ENCODE measurements at regions not wholly inside any gene's neighbourhood (a gene's known extent, or its start where the extent isn't known, plus 50 kb on each side); places are given as distances from the start of the nearest gene placed in this dataset.

- no peak overlapping the region for H3K27ac ChIP-seq (ENCODE audit: low read length)
- no peaks in the 10 kb centered on the region for H3K4me1 ChIP-seq (ENCODE audit: control insufficient read depth, insufficient read depth, low read length)
- no peak overlapping the region for H3K4me3 ChIP-seq (ENCODE audit: low read depth in 2 of 2, low read length in 2 of 2)
- H3K36me3 ChIP-seq (ENCODE audit: control insufficient read depth, insufficient read depth, low read length): no peaks in the 10 kb centered on the region
- CTCF ChIA-PET: no interaction called here
- no TSS peak for BruUV-seq (replicated peaks)
- ATAC-seq (no peak), DNase-seq (ENCODE audit: low read depth, low spot score) (no peak)
- POLR2A ChIA-PET: no interaction called here
- intact Hi-C loops (cut with micrococcal nuclease; ENCODE audit: unreplicated experiment) (no loop called here), in situ Hi-C loops (cut with HindIII; ENCODE audit: low pct_unique_long_range_greater_than_20kb, low sequenced_read_pairs) (no loop called here)
- H3K9me3 ChIP-seq (ENCODE audit: control insufficient read depth, insufficient read depth, low read depth, low read length): no peaks in the 10 kb centered on the region
- TF ChIP-seq REST (IDR thresholded peaks at IDR 0.05; ENCODE audit: insufficient read depth in 1 of 2, low read depth in 2 of 2, low read length in 1 of 2) (no peak), TCF7L2 (IDR thresholded peaks at IDR 0.05; ENCODE audit: low read depth, low read length) (no peak), CTCF (IDR thresholded peaks at IDR 0.05) (no peak), SIN3A (IDR thresholded peaks at IDR 0.05; ENCODE audit: borderline replicate concordance, insufficient read depth, low read depth, low read length) (no peak)
- no peaks in the 10 kb centered on the region; the same call in 1 of the 2 replicates for H3K27me3 ChIP-seq (ENCODE audit: control insufficient read depth, insufficient read depth, low read length)
These were observed 111.8 kb upstream of the DPH6 start for GRCh38 chr15:35657679-35658311.

GRCh38 chr15:35663956-35664355 lies 118.0 kb upstream of the DPH6 start:
- ATAC-seq (no peak), DNase-seq (ENCODE audit: low read depth, low spot score) (no peak)
- no peak overlapping the region for H3K4me3 ChIP-seq (ENCODE audit: low read depth in 2 of 2, low read length in 2 of 2)
- BruUV-seq (replicated peaks): no TSS peak
- H3K4me1 ChIP-seq (ENCODE audit: control insufficient read depth, insufficient read depth, low read length): no peaks in the 10 kb centered on the region
- ChIA-PET POLR2A (no interaction called here), CTCF (no interaction called here)
- no peak overlapping the region for H3K27ac ChIP-seq (ENCODE audit: low read length)
- no peaks in the 10 kb centered on the region for H3K36me3 ChIP-seq (ENCODE audit: control insufficient read depth, insufficient read depth, low read length)
- no peak for TF ChIP-seq REST (IDR thresholded peaks at IDR 0.05; ENCODE audit: insufficient read depth in 1 of 2, low read depth in 2 of 2, low read length in 1 of 2)
- TF ChIP-seq CTCF (IDR thresholded peaks at IDR 0.05): no peak
- TF ChIP-seq SIN3A (IDR thresholded peaks at IDR 0.05; ENCODE audit: borderline replicate concordance, insufficient read depth, low read depth, low read length): no peak
- TF ChIP-seq TCF7L2 (IDR thresholded peaks at IDR 0.05; ENCODE audit: low read depth, low read length): no peak
- no peak for TF ChIP-seq POLR2AphosphoS5 (IDR thresholded peaks at IDR 0.05; ENCODE audit: low read depth, low read length)
- no peaks in the 10 kb centered on the region for H3K9me3 ChIP-seq (ENCODE audit: control insufficient read depth, insufficient read depth, low read depth, low read length)
- intact Hi-C loops (cut with micrococcal nuclease; ENCODE audit: unreplicated experiment): no loop called here
- in situ Hi-C loops (cut with HindIII; ENCODE audit: low pct_unique_long_range_greater_than_20kb, low sequenced_read_pairs): no loop called here
- no peaks in the 10 kb centered on the region; the same call in 1 of the 2 replicates for H3K27me3 ChIP-seq (ENCODE audit: control insufficient read depth, insufficient read depth, low read length)

Data from Panc1 (cell line).